Tibial nerve (tissue), 3 donors: ENCODE measurements at regions not wholly inside any gene's neighbourhood (a gene's known extent, or its start where the extent isn't known, plus 50 kb on each side); places are given as distances from the start of the nearest gene placed in this dataset.

Experiments
- CTCF ChIP-seq, 5 experiments: fragments of 200-600 bp in 3 of 5; fragments of 450-650 bp in 2 of 5; sonication (generic) in 3 of 5; IDR thresholded peaks; one replicate each; pipeline ENCODE4 v1.5.1; 2016 to 2019; ENCODE audit warnings: antibody characterized with exemption in 5 of 5, mild to moderate bottlenecking in 3 of 5, moderate library complexity in 2 of 5
- POLR2A ChIP-seq, 2 donors: fragments of 450-650 bp; IDR thresholded peaks; one replicate each; pipeline ENCODE4 v1.6.1; 2017; ENCODE audit warnings: antibody characterized with exemption in 2 of 2, mild to moderate bottlenecking in 2 of 2, moderate library complexity in 2 of 2

- TF ChIP-seq CTCF (IDR thresholded peaks at IDR 0.05) (no peak), POLR2A (IDR thresholded peaks at IDR 0.05) (no peak)
Measured at GRCh38 chr9:82695704-82696103, 367.2 kb downstream of the RASEF start.
